ENCODE measurements at regions not wholly inside any gene's neighbourhood (a gene's known extent, or its start where the extent isn't known, plus 50 kb on each side); places are given as distances from the start of the nearest gene placed in this dataset.
"Not testable (repeated sequence)": the region's sequence is repeated elsewhere in the genome, so short reads cannot be mapped to it uniquely, and the experiment has no call there.

GRCh38 chr11:25766332-25767015 lies 565.5 kb upstream of the ANO3 start:
- no peak for DNase-seq (ENCODE audit: low spot score)

GRCh38 chr11:25769287-25769686 lies 562.6 kb upstream of the ANO3 start:
- DNase-seq (ENCODE audit: low spot score): peak; percentile 5

- no peak for DNase-seq (ENCODE audit: low spot score)
These were observed 560.3 kb upstream of the ANO3 start for GRCh38 chr11:25771605-25772004.

GRCh38 chr11:25775603-25776002 lies 556.3 kb upstream of the ANO3 start:
- no peak for DNase-seq (ENCODE audit: low spot score)

GRCh38 chr11:25776238-25776637 lies 555.7 kb upstream of the ANO3 start:
- no peak for DNase-seq (ENCODE audit: low spot score)

GRCh38 chr11:25777343-25777742 lies 554.6 kb upstream of the ANO3 start:
- DNase-seq (ENCODE audit: low spot score): no peak

- no peak for DNase-seq (ENCODE audit: low spot score)
These were observed 552.9 kb upstream of the ANO3 start for GRCh38 chr11:25779033-25779432.

GRCh38 chr11:25787416-25787815 lies 544.5 kb upstream of the ANO3 start:
- no peak for DNase-seq (ENCODE audit: low spot score)

GRCh38 chr11:25790396-25790795 lies 541.5 kb upstream of the ANO3 start:
- DNase-seq (ENCODE audit: low spot score): no peak

GRCh38 chr11:25793637-25794036 lies 538.3 kb upstream of the ANO3 start:
- DNase-seq (ENCODE audit: low spot score): no peak

GRCh38 chr11:25794804-25795203 lies 537.1 kb upstream of the ANO3 start:
- DNase-seq (ENCODE audit: low spot score): no peak

GRCh38 chr11:25816411-25816810 lies 515.5 kb upstream of the ANO3 start:
- no peak for DNase-seq (ENCODE audit: low spot score)

- DNase-seq (ENCODE audit: low spot score): no peak
These were observed 507.2 kb upstream of the ANO3 start for GRCh38 chr11:25824688-25825087.

GRCh38 chr11:25831485-25831884 lies 500.4 kb upstream of the ANO3 start:
- not testable (repeated sequence) for DNase-seq (ENCODE audit: low spot score)

- DNase-seq (ENCODE audit: low spot score): no peak
These were observed 492.9 kb upstream of the ANO3 start for GRCh38 chr11:25838918-25839625.

GRCh38 chr11:25844811-25845210 lies 487.1 kb upstream of the ANO3 start:
- no peak for DNase-seq (ENCODE audit: low spot score)

- no peak for DNase-seq (ENCODE audit: low spot score)
These were observed 476.0 kb upstream of the ANO3 start for GRCh38 chr11:25855916-25856315.

GRCh38 chr11:25859776-25860175 lies 472.2 kb upstream of the ANO3 start:
- no peak for DNase-seq (ENCODE audit: low spot score)

- DNase-seq (ENCODE audit: low spot score): no peak
These were observed 471.1 kb upstream of the ANO3 start for GRCh38 chr11:25860677-25861450.

GRCh38 chr11:25862159-25862558 lies 469.8 kb upstream of the ANO3 start:
- DNase-seq (ENCODE audit: low spot score): no peak

GRCh38 chr11:25863986-25864385 lies 467.9 kb upstream of the ANO3 start:
- no peak for DNase-seq (ENCODE audit: low spot score)

GRCh38 chr11:25876456-25876965 lies 455.4 kb upstream of the ANO3 start:
- no peak for DNase-seq (ENCODE audit: low spot score)

GRCh38 chr11:25886036-25886435 lies 445.9 kb upstream of the ANO3 start:
- no peak for DNase-seq (ENCODE audit: low spot score)

All from AG08396 (cell line).